22Rv1 (cell line): ENCODE measurements at regions not wholly inside any gene's neighbourhood (a gene's known extent, or its start where the extent isn't known, plus 50 kb on each side); places are given as distances from the start of the nearest gene placed in this dataset.

Experiments
- ZFX ChIP-seq: fragments of 450-650 bp; IDR thresholded peaks from 2 replicates; pipeline ENCODE4 v1.6.1; 2017; ENCODE audit warnings: antibody characterized with exemption, borderline replicate concordance
- TF ChIP-seq, protein P1 (sequence below): fragments of 450-650 bp; IDR thresholded peaks from 2 replicates; pipeline ENCODE4 v1.5.1; 2017; ENCODE audit warnings: mild to moderate bottlenecking

DNA sequence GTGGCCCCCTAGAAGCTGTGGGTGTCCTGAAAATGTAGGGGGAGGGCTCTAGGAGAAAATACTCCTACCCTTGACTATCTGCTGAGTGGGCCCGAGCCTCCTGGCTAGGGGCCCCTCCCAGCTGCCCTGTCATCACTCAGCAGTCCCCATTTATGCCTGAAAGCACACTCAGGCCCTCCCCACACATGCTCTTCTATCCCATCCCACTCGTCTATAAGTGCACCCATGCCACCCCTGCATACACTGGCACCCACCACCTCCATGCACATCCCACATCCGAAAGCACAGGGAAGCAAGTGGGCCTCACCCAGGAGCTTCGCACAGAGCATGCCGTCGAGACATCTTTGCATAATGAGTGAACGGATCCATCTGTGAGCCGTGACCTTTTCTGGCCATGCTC lies 80.4 kb upstream of the POU3F1 start:
- TF ChIP-seq, protein P1, sequence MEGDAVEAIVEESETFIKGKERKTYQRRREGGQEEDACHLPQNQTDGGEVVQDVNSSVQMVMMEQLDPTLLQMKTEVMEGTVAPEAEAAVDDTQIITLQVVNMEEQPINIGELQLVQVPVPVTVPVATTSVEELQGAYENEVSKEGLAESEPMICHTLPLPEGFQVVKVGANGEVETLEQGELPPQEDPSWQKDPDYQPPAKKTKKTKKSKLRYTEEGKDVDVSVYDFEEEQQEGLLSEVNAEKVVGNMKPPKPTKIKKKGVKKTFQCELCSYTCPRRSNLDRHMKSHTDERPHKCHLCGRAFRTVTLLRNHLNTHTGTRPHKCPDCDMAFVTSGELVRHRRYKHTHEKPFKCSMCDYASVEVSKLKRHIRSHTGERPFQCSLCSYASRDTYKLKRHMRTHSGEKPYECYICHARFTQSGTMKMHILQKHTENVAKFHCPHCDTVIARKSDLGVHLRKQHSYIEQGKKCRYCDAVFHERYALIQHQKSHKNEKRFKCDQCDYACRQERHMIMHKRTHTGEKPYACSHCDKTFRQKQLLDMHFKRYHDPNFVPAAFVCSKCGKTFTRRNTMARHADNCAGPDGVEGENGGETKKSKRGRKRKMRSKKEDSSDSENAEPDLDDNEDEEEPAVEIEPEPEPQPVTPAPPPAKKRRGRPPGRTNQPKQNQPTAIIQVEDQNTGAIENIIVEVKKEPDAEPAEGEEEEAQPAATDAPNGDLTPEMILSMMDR, result no peak
- no peak for TF ChIP-seq ZFX
